Mucosa of rectum (tissue), 2 donors: ENCODE measurements at regions not wholly inside any gene's neighbourhood (a gene's known extent, or its start where the extent isn't known, plus 50 kb on each side); places are given as distances from the start of the nearest gene placed in this dataset.
"Not testable (repeated sequence)": the region's sequence is repeated elsewhere in the genome, so short reads cannot be mapped to it uniquely, and the experiment has no call there.

ENCODE experiments used
- H3K27ac ChIP-seq, 2 donors: one replicate each; pipeline ENCODE4 v1.7.0; 2013; ENCODE audit warnings: inconsistent platforms in 2 of 2, low read depth in 2 of 2, low read length in 2 of 2
- H3K27me3 ChIP-seq, 2 donors: one replicate each; pipeline ENCODE4 v1.7.0; 2013; ENCODE audit warnings: low read length in 2 of 2; ENCODE audit not compliant: control insufficient read depth in 2 of 2, insufficient read depth in 2 of 2
- H3K36me3 ChIP-seq, 2 donors: one replicate each; pipeline ENCODE4 v1.7.0; 2013; ENCODE audit warnings: low read length in 2 of 2; ENCODE audit not compliant: control insufficient read depth in 2 of 2, insufficient read depth in 2 of 2
- H3K4me1 ChIP-seq, 2 donors: one replicate each; pipeline ENCODE4 v1.7.0; 2013; ENCODE audit warnings: low read length in 2 of 2, mild to moderate bottlenecking in 1 of 2; ENCODE audit not compliant: control insufficient read depth in 2 of 2, insufficient read depth in 2 of 2
- H3K4me3 ChIP-seq, 2 donors: one replicate each; pipeline ENCODE4 v1.7.0; 2013; ENCODE audit warnings: low read length in 2 of 2
- H3K9ac ChIP-seq, 2 donors: one replicate each; pipeline ENCODE4 v1.7.0; 2013; ENCODE audit warnings: low read length in 2 of 2, low read depth in 1 of 2, mild to moderate bottlenecking in 1 of 2
- H3K9me3 ChIP-seq, 2 donors: one replicate each; pipeline ENCODE4 v1.7.0; 2013; ENCODE audit warnings: low read length in 2 of 2; ENCODE audit not compliant: control insufficient read depth in 2 of 2
- donor health status: healthy.
- donor health status: Normal muscosa, but diverticular disease.

DNA sequence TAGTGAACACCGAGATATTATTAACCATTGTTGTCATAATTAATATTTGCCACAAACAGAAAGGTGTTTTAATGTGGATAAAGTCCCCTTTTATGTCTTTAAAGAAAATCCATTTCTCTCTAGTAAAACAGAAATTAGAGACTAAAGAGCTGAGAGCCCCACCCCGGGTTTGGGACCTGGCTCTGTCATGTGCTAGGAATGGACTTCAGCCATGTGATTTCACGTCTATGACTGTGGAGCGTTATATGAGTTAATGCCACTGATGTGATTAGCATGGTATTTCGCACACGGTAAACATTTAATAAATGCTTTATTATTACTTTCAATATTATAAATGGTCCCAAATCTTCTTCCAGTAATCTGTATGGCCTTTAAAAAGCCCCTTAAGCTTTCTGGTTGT lies 205.0 kb upstream of the NFIA start:
- H3K9me3 ChIP-seq: no peaks in the 10 kb centered on the region
- H3K4me1 ChIP-seq: no peaks in the 10 kb centered on the region
- H3K9ac ChIP-seq: no peak overlapping the region
- H3K4me3 ChIP-seq: no peak overlapping the region
- no peak overlapping the region for H3K27ac ChIP-seq
- no peaks in the 10 kb centered on the region for H3K27me3 ChIP-seq
- H3K36me3 ChIP-seq: no peaks in the 10 kb centered on the region

DNA sequence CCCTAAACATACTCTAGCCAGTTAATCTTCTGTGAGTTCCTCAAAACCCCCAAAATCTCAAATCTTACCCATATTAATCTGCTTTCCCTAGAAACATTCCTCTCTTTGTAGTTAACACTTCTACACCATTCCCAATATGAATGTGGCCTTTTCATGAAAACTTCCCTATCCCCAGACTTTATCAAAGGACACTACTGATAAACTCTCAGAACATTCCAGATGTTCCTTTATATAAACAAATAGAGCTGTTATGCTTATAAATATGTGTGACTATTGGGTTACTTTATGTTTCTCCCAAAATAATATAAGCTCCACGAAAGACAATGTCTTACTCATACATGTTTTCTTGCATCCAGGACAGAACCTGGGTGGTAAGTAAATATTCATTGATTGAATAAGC lies 205.4 kb upstream of the NFIA start:
- H3K36me3 ChIP-seq: no peaks in the 10 kb centered on the region
- H3K4me3 ChIP-seq: no peak overlapping the region
- no peak overlapping the region for H3K9ac ChIP-seq
- H3K27ac ChIP-seq: no peak overlapping the region
- H3K9me3 ChIP-seq: no peaks in the 10 kb centered on the region
- no peaks in the 10 kb centered on the region for H3K4me1 ChIP-seq
- no peaks in the 10 kb centered on the region for H3K27me3 ChIP-seq

DNA sequence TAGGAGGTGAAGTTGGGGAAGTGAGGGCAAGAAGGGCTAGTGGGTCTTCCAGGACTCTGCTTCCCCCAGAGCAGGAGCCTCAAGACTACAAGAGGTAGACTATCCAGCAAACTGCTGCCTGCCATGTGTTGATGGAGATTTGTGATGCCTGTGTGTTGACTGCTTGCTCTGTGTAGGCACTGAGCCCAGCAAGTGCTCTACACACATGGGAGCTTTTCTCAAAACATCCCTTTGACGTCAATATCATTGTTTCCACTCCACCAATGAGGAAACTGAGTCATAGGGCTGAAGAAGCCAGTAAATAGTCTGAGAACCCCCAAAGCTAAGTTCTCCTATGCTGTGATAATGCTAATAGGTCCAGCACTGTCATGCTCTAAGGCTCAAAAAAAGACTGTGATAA lies 207.2 kb upstream of the NFIA start:
- H3K9me3 ChIP-seq: no peaks in the 10 kb centered on the region
- H3K36me3 ChIP-seq: no peaks in the 10 kb centered on the region
- no peaks in the 10 kb centered on the region for H3K27me3 ChIP-seq
- H3K4me3 ChIP-seq: no peak overlapping the region
- no peak overlapping the region for H3K27ac ChIP-seq
- no peaks in the 10 kb centered on the region for H3K4me1 ChIP-seq
- H3K9ac ChIP-seq: no peak overlapping the region

DNA sequence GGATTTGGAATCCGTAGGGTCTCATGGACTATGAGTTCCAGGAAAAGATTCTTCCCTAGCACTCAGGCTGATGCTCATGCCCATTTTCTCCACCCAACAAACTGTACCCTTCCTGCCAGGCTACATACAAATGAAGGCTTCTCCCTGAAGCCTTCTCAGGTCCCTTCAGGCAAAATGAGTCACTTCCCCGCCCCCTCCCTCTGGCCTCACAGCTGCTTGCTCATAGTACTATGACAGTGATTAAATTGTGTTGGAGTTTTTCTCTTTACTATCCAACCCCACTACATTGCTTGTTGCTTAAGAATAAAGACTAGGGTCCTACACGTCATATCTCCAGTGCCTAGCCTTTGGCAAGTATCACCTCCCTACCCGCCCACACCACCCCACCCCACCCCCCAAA lies 207.6 kb upstream of the NFIA start:
- Histone ChIP-seq H3K9me3 (no peaks in the 10 kb centered on the region), H3K36me3 (no peaks in the 10 kb centered on the region), H3K27ac (no peak overlapping the region), H3K4me1 (no peaks in the 10 kb centered on the region), H3K9ac (no peak overlapping the region), H3K27me3 (no peaks in the 10 kb centered on the region), H3K4me3 (no peak overlapping the region)

DNA sequence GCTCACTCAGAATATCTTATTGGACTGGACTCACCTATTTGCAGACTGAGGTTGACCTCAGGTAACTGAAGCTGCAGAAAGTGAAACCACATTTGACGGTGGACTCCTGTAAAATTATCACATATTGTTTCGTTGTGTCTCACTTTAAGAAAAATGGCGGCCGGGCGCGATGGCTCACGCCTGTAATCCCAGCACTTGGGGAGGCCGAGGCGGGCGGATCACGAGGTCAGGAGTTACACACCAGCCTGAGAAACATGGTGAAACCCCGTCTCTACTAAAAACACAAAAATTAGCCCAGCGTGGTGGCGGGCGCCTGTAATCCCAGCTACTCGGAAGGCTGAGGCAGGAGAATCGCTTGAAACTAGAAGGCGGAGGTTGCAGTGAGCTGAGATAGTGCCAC lies 209.0 kb upstream of the NFIA start:
- H3K36me3 ChIP-seq, H3K9me3 ChIP-seq, H3K9ac ChIP-seq, H3K4me3 ChIP-seq, H3K27ac ChIP-seq, H3K4me1 ChIP-seq, H3K27me3 ChIP-seq: not testable (repeated sequence)

DNA sequence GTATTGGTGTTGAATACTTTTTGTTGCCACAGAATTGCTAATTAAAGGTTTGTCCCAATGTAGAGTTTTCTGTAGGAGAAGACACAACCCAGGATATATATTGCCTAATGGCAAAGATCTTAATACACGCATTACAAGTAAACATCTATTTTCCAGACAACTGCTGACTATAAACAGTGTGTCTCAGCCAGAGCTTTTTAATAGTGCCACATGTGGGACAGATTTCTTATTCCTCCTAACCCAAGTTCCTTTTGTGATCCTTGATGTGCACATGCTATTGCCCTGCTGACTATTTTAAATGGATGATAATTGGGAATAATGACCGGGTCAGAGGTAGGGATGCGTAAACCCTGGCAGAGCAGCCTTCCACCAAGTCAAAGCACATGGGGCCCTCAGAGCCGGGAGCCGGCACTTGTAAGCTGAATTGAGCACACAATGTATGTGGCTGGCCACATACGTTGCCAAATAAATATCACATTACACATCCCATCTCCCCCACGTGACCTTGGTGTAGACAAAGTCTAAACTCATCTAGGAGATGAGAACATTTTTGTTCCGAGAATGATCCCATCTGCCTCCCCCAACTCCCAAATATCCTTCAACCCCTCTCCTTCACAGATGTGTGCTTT lies 209.8 kb upstream of the NFIA start:
- Histone ChIP-seq H3K9me3 (no peaks in the 10 kb centered on the region), H3K36me3 (no peaks in the 10 kb centered on the region), H3K9ac (no peak overlapping the region), H3K27me3 (no peaks in the 10 kb centered on the region), H3K27ac (no peak overlapping the region), H3K4me1 (no peaks in the 10 kb centered on the region), H3K4me3 (no peak overlapping the region)

DNA sequence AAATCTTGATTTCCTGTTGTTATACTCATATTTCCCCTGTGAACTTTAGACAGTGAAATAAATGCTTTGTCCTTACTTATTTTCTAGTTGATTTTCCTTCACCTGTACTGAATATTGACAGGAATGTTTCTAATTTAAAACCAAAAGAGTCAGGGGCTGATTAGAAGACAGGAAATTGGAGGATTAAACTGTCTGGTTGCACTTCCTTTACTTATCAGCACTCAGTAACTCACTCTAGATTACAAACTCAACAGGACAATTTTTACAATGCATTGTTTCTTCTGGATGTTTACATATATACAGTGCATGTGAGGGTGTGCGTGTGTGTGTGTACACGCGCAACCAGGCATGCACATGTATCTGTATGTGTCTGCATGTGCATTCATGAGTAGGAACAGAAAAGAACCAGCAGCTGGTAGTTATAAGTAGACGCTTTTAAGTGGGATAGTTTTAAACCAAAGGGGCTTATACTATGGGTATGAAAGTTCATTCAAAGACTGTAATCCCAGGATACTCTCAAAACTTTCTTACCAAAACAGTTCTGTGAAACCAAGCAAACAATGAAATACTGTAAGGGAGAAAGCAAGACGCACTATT lies 212.0 kb upstream of the NFIA start:
- H3K4me1 ChIP-seq: peaks cover 0 to 8% of the 10 kb centered on the region in 2 donors
- H3K36me3 ChIP-seq: no peaks in the 10 kb centered on the region
- H3K27ac ChIP-seq: no peak overlapping the region
- H3K27me3 ChIP-seq: no peaks in the 10 kb centered on the region
- no peaks in the 10 kb centered on the region for H3K9me3 ChIP-seq
- no peak overlapping the region for H3K9ac ChIP-seq
- H3K4me3 ChIP-seq: no peak overlapping the region

DNA sequence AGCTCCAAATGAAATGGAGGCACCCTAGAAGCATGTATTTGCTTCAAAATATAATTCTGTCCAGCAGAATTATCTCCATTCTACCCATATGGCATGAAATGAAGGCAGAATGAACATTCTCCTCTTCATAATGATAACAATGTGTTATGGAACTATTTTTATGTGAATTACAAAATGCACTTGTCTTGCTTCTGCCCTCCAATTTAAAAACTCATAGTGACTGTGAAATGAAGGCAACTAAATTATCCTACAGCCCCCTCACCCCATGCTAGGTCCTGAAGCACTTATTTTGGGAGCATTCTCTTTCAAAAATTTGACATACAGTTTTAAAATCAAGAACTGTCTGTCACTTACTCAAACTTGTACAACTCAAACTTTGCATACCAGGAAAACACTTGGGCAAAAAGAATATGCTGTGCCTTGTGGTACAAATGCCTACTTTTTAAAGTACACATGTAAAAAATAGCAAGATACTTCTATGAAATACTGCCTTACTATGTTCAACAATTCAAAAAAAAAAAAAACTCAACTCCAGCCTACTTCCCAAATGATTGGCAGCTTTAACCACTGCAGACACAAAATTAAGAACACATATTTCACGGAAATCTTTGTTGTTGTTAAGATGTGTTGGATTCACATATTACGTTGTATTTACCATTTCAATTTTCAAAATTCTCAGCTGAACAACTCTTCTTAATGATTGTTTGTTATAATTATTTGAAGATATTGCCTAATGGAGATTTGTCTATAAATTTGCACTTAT lies 213.3 kb upstream of the NFIA start:
- Histone ChIP-seq H3K9me3 (no peaks in the 10 kb centered on the region), H3K27ac (no peak overlapping the region), H3K27me3 (no peaks in the 10 kb centered on the region), H3K4me1 (peaks cover 0 to 8% of the 10 kb centered on the region in 2 donors), H3K9ac (no peak overlapping the region), H3K36me3 (no peaks in the 10 kb centered on the region), H3K4me3 (no peak overlapping the region)

DNA sequence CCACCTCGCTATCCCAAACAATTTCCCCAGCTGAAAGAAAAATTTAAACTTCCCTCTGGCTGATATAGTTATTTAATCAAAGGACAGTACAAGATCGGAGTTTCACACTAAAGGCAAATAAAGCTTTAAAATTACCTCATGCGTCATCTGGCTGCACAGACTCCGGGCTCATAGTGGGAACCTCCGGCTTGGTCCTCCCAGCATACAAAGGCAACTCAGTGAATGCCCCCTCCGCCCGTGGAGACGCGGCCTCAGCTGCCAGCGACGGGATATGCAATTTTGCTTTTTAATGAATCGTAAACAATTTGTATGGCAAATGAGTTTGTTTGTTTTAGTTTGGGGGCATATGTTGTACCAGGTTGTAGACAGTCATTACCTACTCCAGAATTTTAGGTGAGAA lies 214.6 kb upstream of the NFIA start:
- H3K27me3 ChIP-seq: no peaks in the 10 kb centered on the region
- H3K4me3 ChIP-seq: no peak overlapping the region
- H3K27ac ChIP-seq: no peak overlapping the region
- H3K9ac ChIP-seq: no peak overlapping the region
- H3K9me3 ChIP-seq: no peaks in the 10 kb centered on the region
- no peaks in the 10 kb centered on the region for H3K36me3 ChIP-seq
- H3K4me1 ChIP-seq: peaks cover 0 to 8% of the 10 kb centered on the region in 2 donors

DNA sequence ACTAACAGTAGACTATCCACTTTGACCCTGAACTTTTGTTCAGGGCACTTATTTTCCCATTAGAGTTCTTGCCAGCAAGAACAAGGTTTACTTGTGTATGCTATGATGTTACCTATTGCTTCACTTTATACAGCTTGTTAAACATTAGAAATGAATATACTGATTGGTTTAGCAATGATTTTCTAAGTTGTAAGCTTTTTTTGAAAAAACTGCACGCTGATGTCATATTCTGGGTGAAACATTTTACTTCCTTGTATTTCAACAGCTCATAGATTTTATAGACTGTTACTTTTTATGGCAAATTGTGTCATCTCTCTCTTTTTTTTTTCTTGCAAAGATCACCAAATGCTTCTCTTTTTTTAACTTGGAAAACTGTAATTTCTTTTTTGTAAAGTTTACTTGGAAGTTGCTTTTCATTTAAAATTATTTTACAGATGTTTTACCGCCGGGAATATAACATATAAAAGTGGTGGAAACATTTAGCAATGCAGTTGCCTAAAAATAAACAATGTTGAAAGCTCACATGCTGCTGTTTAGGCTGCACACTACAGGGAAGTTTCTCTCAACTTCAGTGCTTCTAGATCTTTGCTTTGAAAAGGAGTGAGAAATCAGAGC lies 215.3 kb upstream of the NFIA start:
- H3K9ac ChIP-seq: peak overlapping the region in 1 of 2 donors; percentile 18
- peak overlapping the region in 1 of 2 donors; percentile 4 for H3K27ac ChIP-seq
- no peak overlapping the region for H3K4me3 ChIP-seq
- H3K27me3 ChIP-seq: no peaks in the 10 kb centered on the region
- H3K36me3 ChIP-seq: no peaks in the 10 kb centered on the region
- H3K9me3 ChIP-seq: no peaks in the 10 kb centered on the region
- H3K4me1 ChIP-seq: peaks cover 0 to 8% of the 10 kb centered on the region in 2 donors
